ENCODE measurements at regions not wholly inside any gene's neighbourhood (a gene's known extent, or its start where the extent isn't known, plus 50 kb on each side); places are given as distances from the start of the nearest gene placed in this dataset.

GRCh38 chr15:70466895-70467529 lies 296.3 kb downstream of the UACA start:
- FAIRE-seq, result no peak

GRCh38 chr15:70466305-70466704 lies 297.1 kb downstream of the UACA start:
- FAIRE-seq, result no peak

- FAIRE-seq, result no peak
Measured at GRCh38 chr15:70465812-70466211, 297.5 kb downstream of the UACA start.

- FAIRE-seq, result no peak
Measured at GRCh38 chr15:70463453-70463834, 299.9 kb downstream of the UACA start.

- no peak for FAIRE-seq
Measured at GRCh38 chr15:70461992-70462391, 301.4 kb downstream of the UACA start.

GRCh38 chr15:70461017-70461416 lies 302.3 kb downstream of the UACA start:
- FAIRE-seq, result no peak

- FAIRE-seq, result no peak
Measured at GRCh38 chr15:70459312-70459711, 304.0 kb downstream of the UACA start.

- no peak for FAIRE-seq
Measured at GRCh38 chr15:70453766-70454165, 309.6 kb downstream of the UACA start.

- no peak for FAIRE-seq
Measured at GRCh38 chr15:70453238-70453637, 310.1 kb downstream of the UACA start.

GRCh38 chr15:70451821-70452653 lies 311.3 kb downstream of the UACA start:
- FAIRE-seq, result no peak

- no peak for FAIRE-seq
Measured at GRCh38 chr15:70450142-70450443, 313.3 kb downstream of the UACA start.

- no peak for FAIRE-seq
Measured at GRCh38 chr15:70449311-70450141, 313.8 kb downstream of the UACA start.

GRCh38 chr15:70447928-70448698 lies 315.2 kb downstream of the UACA start:
- no peak for FAIRE-seq

- FAIRE-seq, result no peak
Measured at GRCh38 chr15:70447521-70447920, 315.8 kb downstream of the UACA start.

GRCh38 chr15:70447081-70447480 lies 316.3 kb downstream of the UACA start:
- FAIRE-seq, result no peak

GRCh38 chr15:70443486-70444273 lies 319.7 kb downstream of the UACA start:
- FAIRE-seq, result no peak

- FAIRE-seq, result no peak
Measured at GRCh38 chr15:70442616-70443321, 320.6 kb downstream of the UACA start.

- FAIRE-seq, result no peak
Measured at GRCh38 chr15:70442211-70442610, 321.1 kb downstream of the UACA start.

GRCh38 chr15:70440416-70441138 lies 322.8 kb downstream of the UACA start:
- no peak for FAIRE-seq

- no peak for FAIRE-seq
Measured at GRCh38 chr15:70439880-70440279, 323.5 kb downstream of the UACA start.
